Psoas muscle (tissue), 7 donors: ENCODE measurements at regions not wholly inside any gene's neighbourhood (a gene's known extent, or its start where the extent isn't known, plus 50 kb on each side); places are given as distances from the start of the nearest gene placed in this dataset.
"Not testable (repeated sequence)": the region's sequence is repeated elsewhere in the genome, so short reads cannot be mapped to it uniquely, and the experiment has no call there.

Experiments used
- ATAC-seq, 4 donors: fragments of 200-7000 bp; cut with Tn5 transposase; one replicate each; pipeline ENCODE4 v1.9.1; 2020; ENCODE audit warnings: moderate library complexity in 3 of 4, mild to moderate bottlenecking in 2 of 4
- DNase-seq, 2 donors: peaks; one replicate each; pipeline ENCODE4 v3.0.0-alpha.2; 2020
- H3K27ac ChIP-seq: fragments of 200-600 bp; one replicate; pipeline ENCODE4 v1.8.0; 2022
- H3K27me3 ChIP-seq, 3 donors: fragments of 200-600 bp in 1 of 3; one replicate each; pipeline versions ENCODE4 v1.6.1 to v1.8.0; 2013 to 2022; ENCODE audit warnings: low read length in 2 of 3, mild to moderate bottlenecking in 2 of 3, moderate library complexity in 1 of 3; ENCODE audit not compliant: insufficient read depth in 3 of 3
- H3K36me3 ChIP-seq, 2 donors: fragments of 200-600 bp in 1 of 2; one replicate each; pipeline versions ENCODE4 v1.6.1 to v1.8.0; 2013 to 2022; ENCODE audit warnings: low read depth in 1 of 2, mild to moderate bottlenecking in 1 of 2, moderate library complexity in 1 of 2; ENCODE audit not compliant: insufficient read depth in 1 of 2
- H3K4me1 ChIP-seq: fragments of 200-600 bp; one replicate; pipeline ENCODE4 v1.8.0; 2022
- H3K4me3 ChIP-seq: fragments of 200-600 bp; one replicate; pipeline ENCODE4 v1.8.0; 2022; ENCODE audit warnings: mild to moderate bottlenecking
- H3K9me3 ChIP-seq: fragments of 200-600 bp; one replicate; pipeline ENCODE4 v1.8.0; 2022
- WGBS, 3 donors: extraction: QIAGEN DNeasy Blood & Tissue Kit; methylation state at CpG; one replicate each; pipeline versions ENCODE4 v1.1.6 to v1.1.7; 2013; 5-methylcytosine and 5-hydroxymethylcytosine counted together
- intact Hi-C, 2 donors: fragments of 100-400 bp; cut with DNase I; formaldehyde crosslinking; loops; one replicate each; pipeline versions ENCODE4 v1.11.0 to v1.14.2; 2022
- TF ChIP-seq, protein P1 (sequence below): fragments of 200-600 bp; IDR thresholded peaks from one replicate; pipeline ENCODE4 v1.8.0; 2022; ENCODE audit warnings: antibody characterized with exemption
- donor health status: healthy with polysubstance abuse.
- donor health status: DM: no; HTN: no; CAD: no; lungs with moderate emphysema.
- donor health status: Bipolar disorder and iron deficiency.
- donor health status: healthy.
- donor health status: DM: yes; HTN: yes; CAD: no.
- donor health status: DM: no; HTN: no; CAD: no.
- donor health status: DM: yes; HTN: yes; CAD: no.

DNA sequence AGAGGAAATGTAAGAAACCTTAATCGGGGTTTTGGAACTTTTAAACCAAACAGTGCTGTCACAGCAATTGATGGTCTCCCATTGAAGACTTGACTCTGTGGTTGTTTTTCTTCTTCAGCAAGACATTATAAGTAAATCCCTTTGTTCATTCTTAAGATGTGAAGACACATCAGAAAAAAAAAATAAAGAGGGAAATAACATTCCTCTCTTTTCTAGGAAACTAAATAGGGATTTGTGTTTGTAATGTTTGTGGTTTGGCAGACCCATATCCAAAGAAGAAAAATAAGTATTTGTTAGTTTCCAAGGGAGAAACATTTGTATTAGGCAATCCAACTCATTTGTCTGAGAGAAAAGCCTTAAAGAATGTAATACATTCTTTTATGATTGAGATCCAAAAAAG, 359.9 kb downstream of the DSC3 start:
- DNase-seq = no peak
- Histone ChIP-seq H3K36me3 (no peaks in the 10 kb centered on the region), H3K27me3 (no peaks in the 10 kb centered on the region), H3K4me3 (no peak overlapping the region), H3K4me1 (no peaks in the 10 kb centered on the region), H3K9me3 (no peaks in the 10 kb centered on the region), H3K27ac (no peak overlapping the region)
- no peak for ATAC-seq
- WGBS, 3 donors = 36 to 49% (median 41%) methylated on average over 1 of the region's 1 CpG
- intact Hi-C loops = no loop called here
- TF ChIP-seq, protein P1, sequence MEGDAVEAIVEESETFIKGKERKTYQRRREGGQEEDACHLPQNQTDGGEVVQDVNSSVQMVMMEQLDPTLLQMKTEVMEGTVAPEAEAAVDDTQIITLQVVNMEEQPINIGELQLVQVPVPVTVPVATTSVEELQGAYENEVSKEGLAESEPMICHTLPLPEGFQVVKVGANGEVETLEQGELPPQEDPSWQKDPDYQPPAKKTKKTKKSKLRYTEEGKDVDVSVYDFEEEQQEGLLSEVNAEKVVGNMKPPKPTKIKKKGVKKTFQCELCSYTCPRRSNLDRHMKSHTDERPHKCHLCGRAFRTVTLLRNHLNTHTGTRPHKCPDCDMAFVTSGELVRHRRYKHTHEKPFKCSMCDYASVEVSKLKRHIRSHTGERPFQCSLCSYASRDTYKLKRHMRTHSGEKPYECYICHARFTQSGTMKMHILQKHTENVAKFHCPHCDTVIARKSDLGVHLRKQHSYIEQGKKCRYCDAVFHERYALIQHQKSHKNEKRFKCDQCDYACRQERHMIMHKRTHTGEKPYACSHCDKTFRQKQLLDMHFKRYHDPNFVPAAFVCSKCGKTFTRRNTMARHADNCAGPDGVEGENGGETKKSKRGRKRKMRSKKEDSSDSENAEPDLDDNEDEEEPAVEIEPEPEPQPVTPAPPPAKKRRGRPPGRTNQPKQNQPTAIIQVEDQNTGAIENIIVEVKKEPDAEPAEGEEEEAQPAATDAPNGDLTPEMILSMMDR = no peak

DNA sequence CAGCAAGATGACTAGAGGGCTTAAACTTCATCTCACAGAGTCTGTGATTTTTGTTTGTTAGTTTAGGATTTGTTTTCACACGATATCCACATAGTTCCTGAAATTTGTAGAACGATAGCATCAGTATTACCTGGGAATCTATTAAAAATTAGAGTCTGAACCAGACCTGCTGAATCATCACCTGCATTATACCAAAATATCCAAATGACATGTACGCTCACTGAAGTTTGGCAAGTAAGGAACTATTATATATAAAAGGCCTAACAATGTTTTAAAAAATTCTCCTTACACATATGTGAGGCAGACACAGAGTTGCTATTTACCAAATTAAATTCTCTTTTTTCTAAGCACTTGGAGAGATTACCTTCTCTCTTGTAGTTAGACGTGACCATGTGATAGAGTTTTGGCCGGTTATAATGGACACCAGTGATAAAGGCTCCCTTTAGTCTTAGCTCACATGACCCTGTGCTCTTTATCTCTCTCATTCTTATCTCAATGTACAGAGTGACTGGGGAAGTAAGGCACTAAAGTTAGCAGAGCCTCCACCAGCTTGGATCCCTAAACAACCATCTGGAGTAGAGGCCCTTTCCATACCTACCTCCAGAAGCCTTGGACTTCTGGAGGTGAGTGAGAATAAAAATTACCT, 363.1 kb downstream of the DSC3 start:
- H3K4me1 ChIP-seq = no peaks in the 10 kb centered on the region
- TF ChIP-seq, protein P1 = no peak
- ATAC-seq = no peak

DNA sequence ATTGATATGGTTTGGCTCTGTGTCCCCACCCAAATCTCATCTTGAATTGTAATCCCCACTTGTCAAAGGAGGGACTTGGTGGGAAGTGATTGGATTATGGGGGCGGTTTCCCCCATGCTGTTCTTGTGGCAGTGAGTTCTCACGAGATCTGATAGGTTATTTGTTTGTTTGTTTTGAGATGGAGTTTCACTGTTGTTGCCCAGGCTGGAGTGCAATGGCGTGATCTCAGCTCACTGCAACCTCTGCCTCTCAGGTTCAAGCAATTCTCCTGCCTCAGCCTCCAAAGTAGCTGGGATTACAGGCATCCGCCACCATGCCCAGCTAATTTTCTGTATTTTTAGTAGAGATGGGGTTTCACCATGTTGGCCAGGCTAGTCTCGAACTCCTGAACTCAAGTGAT, 364.7 kb downstream of the DSC3 start:
- H3K27me3 ChIP-seq, DNase-seq, H3K9me3 ChIP-seq, H3K36me3 ChIP-seq, H3K4me3 ChIP-seq, H3K4me1 ChIP-seq, H3K27ac ChIP-seq, ATAC-seq, intact Hi-C loops: not testable (repeated sequence)
- WGBS, 3 donors = 89 to 91% (median 90%) methylated on average over 5 of the region's 5 CpGs

More for the DNA sequence above, 363.1 kb downstream of the DSC3 start:
- intact Hi-C loops = no loop called here
- no peak overlapping the region for H3K4me3 ChIP-seq
- no peak overlapping the region for H3K27ac ChIP-seq
- H3K27me3 ChIP-seq = no peaks in the 10 kb centered on the region
- 86 to 89% (median 88%) methylated on average over 5 of the region's 5 CpGs for WGBS, 3 donors
- no peaks in the 10 kb centered on the region for H3K36me3 ChIP-seq
- no peak for DNase-seq
- H3K9me3 ChIP-seq = no peaks in the 10 kb centered on the region

DNA sequence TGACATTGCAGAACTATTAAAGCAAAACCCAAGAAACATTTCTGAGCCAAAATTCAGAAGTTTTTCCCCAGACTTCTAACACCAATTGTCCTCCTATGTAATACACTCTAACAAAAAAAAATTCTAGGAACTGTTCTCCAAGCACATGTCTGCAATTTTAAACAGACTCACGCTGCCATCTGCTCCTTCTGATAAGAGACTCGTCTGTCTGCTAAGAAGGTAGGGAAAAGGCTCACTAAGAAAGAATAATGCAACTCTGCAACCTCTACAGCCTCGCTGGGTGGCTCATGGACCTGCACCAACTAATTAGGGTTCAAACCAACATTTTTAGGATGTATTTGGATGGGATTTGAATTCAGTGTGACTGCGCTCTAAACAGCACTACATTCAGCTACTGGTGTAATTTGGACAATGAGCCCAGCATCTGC, 366.5 kb downstream of the DSC3 start:
- Histone ChIP-seq H3K27ac (no peak overlapping the region), H3K36me3 (no peaks in the 10 kb centered on the region), H3K9me3 (no peaks in the 10 kb centered on the region), H3K4me1 (no peaks in the 10 kb centered on the region), H3K27me3 (no peaks in the 10 kb centered on the region), H3K4me3 (no peak overlapping the region)
- ATAC-seq (no peak), DNase-seq (no peak)
- 29 to 33% (median 33%) methylated on average over 4 of the region's 4 CpGs for WGBS, 3 donors
- TF ChIP-seq, protein P1 = no peak
- intact Hi-C loops = no loop called here

DNA sequence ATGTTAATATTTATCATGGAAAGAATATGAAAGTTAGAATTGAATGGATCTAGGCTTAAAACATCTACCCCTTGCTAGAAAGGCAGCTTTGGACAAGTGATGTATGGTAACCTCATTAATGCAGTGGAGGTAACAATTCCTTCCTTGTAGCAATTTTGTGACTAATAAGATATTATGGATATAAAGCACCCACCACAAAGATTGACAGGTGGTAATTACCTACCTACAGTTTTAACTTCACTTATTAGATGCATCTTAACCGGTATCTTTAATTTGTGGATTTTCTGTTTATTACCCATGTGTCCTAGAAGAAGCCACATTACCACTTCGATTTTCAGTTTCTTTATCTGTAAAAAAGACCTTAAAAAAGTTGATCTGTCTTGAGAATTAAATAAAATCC, 367.0 kb downstream of the DSC3 start:
- WGBS, 3 donors = 75 to 79% (median 76%) methylated on average over 2 of the region's 2 CpGs
- TF ChIP-seq, protein P1 = no peak
- intact Hi-C loops = no loop called here
- Histone ChIP-seq H3K4me3 (no peak overlapping the region), H3K36me3 (no peaks in the 10 kb centered on the region), H3K4me1 (no peaks in the 10 kb centered on the region), H3K27me3 (no peaks in the 10 kb centered on the region), H3K9me3 (no peaks in the 10 kb centered on the region), H3K27ac (no peak overlapping the region)
- ATAC-seq (no peak), DNase-seq (no peak)
